Mesendoderm (in vitro differentiated cells): ENCODE measurements at regions not wholly inside any gene's neighbourhood (a gene's known extent, or its start where the extent isn't known, plus 50 kb on each side); places are given as distances from the start of the nearest gene placed in this dataset.

Experiments used
- DNase-seq: peaks from one replicate; pipeline ENCODE4 v3.0.0; 2013
- H2AK5ac ChIP-seq: 2 replicates; pipeline ENCODE4 v1.6.1; 2013; ENCODE audit warnings: low read length, inconsistent platforms
- H2BK120ac ChIP-seq: 2 replicates; pipeline ENCODE4 v1.6.1; 2013; ENCODE audit warnings: low read depth, mild to moderate bottlenecking, low read length, moderate library complexity, mixed read lengths
- H2BK15ac ChIP-seq: replicated peaks from 2 replicates; pipeline ENCODE4 v1.6.1; 2013; ENCODE audit warnings: low read depth, mild to moderate bottlenecking, moderate library complexity
- H2BK5ac ChIP-seq: 2 replicates; pipeline ENCODE4 v1.6.1; 2013; ENCODE audit warnings: low read length, inconsistent platforms
- H3K18ac ChIP-seq: 2 replicates; pipeline ENCODE4 v1.6.1; 2013; ENCODE audit warnings: mild to moderate bottlenecking, low read length, mixed read lengths
- H3K23ac ChIP-seq: one replicate; pipeline ENCODE4 v1.6.1; 2013; ENCODE audit warnings: low read length
- H3K27ac ChIP-seq: 2 replicates; pipeline ENCODE4 v1.5.1; 2013; ENCODE audit warnings: low read depth, mild to moderate bottlenecking, inconsistent platforms, low read length, moderate library complexity
- H3K27me3 ChIP-seq: 2 replicates; pipeline ENCODE4 v1.6.1; 2013; ENCODE audit warnings: low read length, control low read depth, mild to moderate bottlenecking, inconsistent platforms; ENCODE audit not compliant: insufficient read depth, poor library complexity
- H3K36me3 ChIP-seq: 2 replicates; pipeline ENCODE4 v1.6.1; 2013; ENCODE audit warnings: low read length, inconsistent platforms; ENCODE audit not compliant: control insufficient read depth, insufficient read depth
- H3K4ac ChIP-seq: one replicate; pipeline ENCODE4 v1.6.1; 2013; ENCODE audit warnings: low read depth, mild to moderate bottlenecking, low read length, moderate library complexity
- H3K4me1 ChIP-seq: 2 replicates; pipeline ENCODE4 v1.6.1; 2013; ENCODE audit warnings: low read depth, low read length, inconsistent platforms; ENCODE audit not compliant: control insufficient read depth
- H3K4me2 ChIP-seq: 2 replicates; pipeline ENCODE4 v1.6.1; 2013; ENCODE audit warnings: low read length
- H3K4me3 ChIP-seq: 2 replicates; pipeline ENCODE4 v1.5.1; 2013; ENCODE audit warnings: mild to moderate bottlenecking, low read length
- H3K56ac ChIP-seq: one replicate; pipeline ENCODE4 v1.6.1; 2013; ENCODE audit warnings: low read length
- H3K79me1 ChIP-seq: 2 replicates; pipeline ENCODE4 v1.6.1; 2013; ENCODE audit warnings: low read length, inconsistent platforms
- H3K79me2 ChIP-seq: 2 replicates; pipeline ENCODE4 v1.6.1; 2013; ENCODE audit warnings: mild to moderate bottlenecking, low read length; ENCODE audit not compliant: control insufficient read depth, insufficient read depth
- H3K9ac ChIP-seq: 2 replicates; pipeline ENCODE4 v1.6.1; 2013; ENCODE audit warnings: low read length, inconsistent platforms
- H4K5ac ChIP-seq: one replicate; pipeline ENCODE4 v1.6.1; 2013; ENCODE audit warnings: low read length
- H4K8ac ChIP-seq: one replicate; pipeline ENCODE4 v1.6.1; 2013; ENCODE audit warnings: low read depth, mild to moderate bottlenecking, control low read depth, low read length, moderate library complexity
- WGBS: extraction: QIAGEN DNeasy Blood & Tissue Kit; methylation state at CpG from one replicate; pipeline ENCODE4 v1.1.7; 2013; ENCODE audit warnings: low lambda C conversion rate, missing lambda C conversion rate; ENCODE audit not compliant: insufficient coverage; ENCODE audit errors: extremely low coverage; 5-methylcytosine and 5-hydroxymethylcytosine counted together

DNA sequence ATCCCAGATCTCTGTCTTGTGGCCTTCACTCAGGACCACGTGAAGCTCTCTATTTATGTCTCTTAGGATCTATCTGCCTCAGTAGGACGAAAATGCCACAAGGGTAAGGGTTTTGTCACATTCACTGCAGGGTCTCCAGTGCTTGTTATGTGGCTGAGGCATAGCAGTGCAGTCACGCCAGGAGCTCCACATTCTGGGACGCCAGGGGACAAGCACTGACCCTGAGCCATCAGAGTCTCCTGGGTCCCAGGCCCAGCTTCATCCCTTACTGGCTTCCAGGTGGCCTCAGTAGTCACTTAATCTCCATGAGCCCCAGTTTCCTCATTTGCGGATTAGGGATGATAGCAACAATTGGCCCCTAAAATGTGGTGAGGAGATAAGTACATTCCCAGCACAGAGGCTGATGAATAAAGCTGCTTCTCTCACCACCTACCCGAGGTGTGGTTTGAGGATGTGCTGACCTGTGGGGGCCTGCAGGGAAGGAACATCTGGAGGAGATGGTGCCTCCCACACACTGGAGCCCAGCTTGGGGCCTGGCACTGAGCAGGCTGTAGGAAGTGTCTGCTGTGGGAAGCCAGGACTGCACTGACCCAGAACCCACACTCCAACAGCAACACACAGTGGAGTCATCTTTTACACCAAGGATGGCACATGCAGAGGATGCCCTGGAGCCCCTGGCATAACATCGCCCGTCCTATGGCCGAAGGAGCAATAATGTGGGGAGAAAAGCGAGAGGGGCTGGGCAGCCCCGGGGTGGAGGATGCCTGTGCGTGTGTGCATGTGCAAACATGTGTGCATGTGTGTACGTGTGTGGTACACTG lies 93.2 kb upstream of the IQSEC1 start:
- no peak overlapping the region for H3K4ac ChIP-seq
- no peak overlapping the region for H2BK15ac ChIP-seq
- no CpG with 5 or more reads among the region's 13 CpGs for WGBS
- no peak overlapping the region for H2BK5ac ChIP-seq
- H4K5ac ChIP-seq = no peak overlapping the region
- H3K4me2 ChIP-seq = no peak overlapping the region
- no peak overlapping the region for H3K4me3 ChIP-seq
- no peak for DNase-seq
- H3K79me1 ChIP-seq = no peaks in the 10 kb centered on the region
- H3K9ac ChIP-seq = no peak overlapping the region
- peaks cover 4% of the 10 kb centered on the region for H3K4me1 ChIP-seq
- H3K27ac ChIP-seq = no peak overlapping the region
- H3K23ac ChIP-seq = no peak overlapping the region
- H3K27me3 ChIP-seq = no peaks in the 10 kb centered on the region
- no peaks in the 10 kb centered on the region for H3K36me3 ChIP-seq
- H3K56ac ChIP-seq = no peak overlapping the region
- H2BK120ac ChIP-seq = no peak overlapping the region
- no peak overlapping the region for H4K8ac ChIP-seq
- no peaks in the 10 kb centered on the region for H3K79me2 ChIP-seq
- H2AK5ac ChIP-seq = no peak overlapping the region
- no peak overlapping the region for H3K18ac ChIP-seq

DNA sequence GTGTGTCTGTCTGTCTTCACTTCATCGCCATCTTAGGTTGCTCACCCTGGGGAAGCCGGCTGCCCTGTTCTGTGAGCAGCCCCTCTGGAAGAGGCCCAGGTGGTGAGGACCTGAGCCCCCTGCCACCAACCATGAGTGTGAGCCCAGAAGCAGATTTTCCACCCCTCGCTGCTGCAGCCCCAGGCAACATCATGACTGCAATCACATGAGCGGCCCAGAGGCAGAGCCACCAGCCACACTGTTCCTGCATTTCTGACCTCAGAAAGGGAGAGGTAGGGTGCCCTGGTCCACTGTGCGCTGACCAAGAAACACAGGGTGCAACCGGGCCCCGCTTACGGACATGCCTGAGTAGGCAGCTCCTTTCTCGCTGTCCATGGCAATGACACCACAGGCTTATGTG lies 92.3 kb upstream of the IQSEC1 start:
- Histone ChIP-seq H3K23ac (no peak overlapping the region), H3K18ac (no peak overlapping the region), H3K27me3 (no peaks in the 10 kb centered on the region), H4K5ac (no peak overlapping the region), H3K4me3 (no peak overlapping the region), H3K9ac (no peak overlapping the region), H3K56ac (no peak overlapping the region), H3K79me2 (no peaks in the 10 kb centered on the region), H3K4me1 (peaks cover 9% of the 10 kb centered on the region), H3K4me2 (no peak overlapping the region), H2AK5ac (no peak overlapping the region), H3K36me3 (no peaks in the 10 kb centered on the region), H3K79me1 (no peaks in the 10 kb centered on the region), H4K8ac (no peak overlapping the region), H2BK120ac (no peak overlapping the region), H3K27ac (no peak overlapping the region), H2BK15ac (no peak overlapping the region), H2BK5ac (no peak overlapping the region), H3K4ac (no peak overlapping the region)
- no CpG with 5 or more reads among the region's 9 CpGs for WGBS
- DNase-seq = no peak

- no peaks in the 10 kb centered on the region for H3K27me3 ChIP-seq
- H4K5ac ChIP-seq = no peak overlapping the region
- no peak overlapping the region for H2BK5ac ChIP-seq
- no peak overlapping the region for H2BK120ac ChIP-seq
- H3K4me1 ChIP-seq = peaks cover 9% of the 10 kb centered on the region
- H4K8ac ChIP-seq = no peak overlapping the region
- no peak for DNase-seq
- no peaks in the 10 kb centered on the region for H3K36me3 ChIP-seq
- H3K4me3 ChIP-seq = no peak overlapping the region
- H3K56ac ChIP-seq = no peak overlapping the region
- WGBS = no CpG with 5 or more reads among the region's 9 CpGs
- no peak overlapping the region for H3K9ac ChIP-seq
- H3K79me2 ChIP-seq = no peaks in the 10 kb centered on the region
- no peak overlapping the region for H2AK5ac ChIP-seq
- no peak overlapping the region for H2BK15ac ChIP-seq
- no peak overlapping the region for H3K4me2 ChIP-seq
- no peak overlapping the region for H3K18ac ChIP-seq
- H3K27ac ChIP-seq = no peak overlapping the region
- H3K79me1 ChIP-seq = no peaks in the 10 kb centered on the region
- no peak overlapping the region for H3K4ac ChIP-seq
- H3K23ac ChIP-seq = no peak overlapping the region
Measured at GRCh38 chr3:13164893-13165492, 91.8 kb upstream of the IQSEC1 start.

GRCh38 chr3:13163848-13164382 lies 90.7 kb upstream of the IQSEC1 start:
- H2BK15ac ChIP-seq = no peak overlapping the region
- no peak overlapping the region for H3K18ac ChIP-seq
- peaks cover 9% of the 10 kb centered on the region for H3K4me1 ChIP-seq
- DNase-seq = no peak
- no peak overlapping the region for H3K9ac ChIP-seq
- H3K36me3 ChIP-seq = no peaks in the 10 kb centered on the region
- no peak overlapping the region for H3K4me3 ChIP-seq
- no peak overlapping the region for H3K56ac ChIP-seq
- H4K8ac ChIP-seq = no peak overlapping the region
- no peak overlapping the region for H4K5ac ChIP-seq
- H2BK5ac ChIP-seq = no peak overlapping the region
- H3K79me1 ChIP-seq = no peaks in the 10 kb centered on the region
- no peak overlapping the region for H3K4ac ChIP-seq
- H2BK120ac ChIP-seq = no peak overlapping the region
- no peak overlapping the region for H3K27ac ChIP-seq
- H2AK5ac ChIP-seq = no peak overlapping the region
- no peak overlapping the region for H3K4me2 ChIP-seq
- H3K27me3 ChIP-seq = no peaks in the 10 kb centered on the region
- H3K23ac ChIP-seq = no peak overlapping the region
- no CpG with 5 or more reads among the region's 16 CpGs for WGBS
- H3K79me2 ChIP-seq = no peaks in the 10 kb centered on the region

GRCh38 chr3:13162549-13163320 lies 89.5 kb upstream of the IQSEC1 start:
- H2BK5ac ChIP-seq = no peak overlapping the region
- no peak overlapping the region for H4K8ac ChIP-seq
- H3K79me2 ChIP-seq = no peaks in the 10 kb centered on the region
- H4K5ac ChIP-seq = no peak overlapping the region
- no peak overlapping the region for H3K27ac ChIP-seq
- H3K79me1 ChIP-seq = no peaks in the 10 kb centered on the region
- H3K23ac ChIP-seq = no peak overlapping the region
- no peak overlapping the region for H3K4ac ChIP-seq
- no peak overlapping the region for H2AK5ac ChIP-seq
- H2BK120ac ChIP-seq = no peak overlapping the region
- no peak for DNase-seq
- WGBS = no CpG with 5 or more reads among the region's 9 CpGs
- H3K18ac ChIP-seq = no peak overlapping the region
- no peak overlapping the region for H3K56ac ChIP-seq
- H3K27me3 ChIP-seq = no peaks in the 10 kb centered on the region
- H3K36me3 ChIP-seq = no peaks in the 10 kb centered on the region
- no peak overlapping the region for H3K4me2 ChIP-seq
- H3K9ac ChIP-seq = no peak overlapping the region
- H3K4me1 ChIP-seq = peaks cover 13% of the 10 kb centered on the region
- no peak overlapping the region for H3K4me3 ChIP-seq
- H2BK15ac ChIP-seq = no peak overlapping the region
